Adrenal gland (tissue), 9 donors: ENCODE measurements at regions not wholly inside any gene's neighbourhood (a gene's known extent, or its start where the extent isn't known, plus 50 kb on each side); places are given as distances from the start of the nearest gene placed in this dataset.

Experiments
- DNase-seq, 7 donors: peaks; one replicate each; pipeline ENCODE4 v3.0.0-alpha.2; 2019 to 2020
- H3K27ac ChIP-seq, 5 donors: fragments of 200-600 bp; sonication (generic) in 4 of 5; 1 replicate in 3 of 5; 2 replicates in 2 of 5; pipeline versions ENCODE4 v1.5.1 to v1.8.0; 2016 to 2020; ENCODE audit warnings: mild to moderate bottlenecking in 1 of 5
- H3K27me3 ChIP-seq: fragments of 200-600 bp; 2 replicates; pipeline ENCODE4 v1.8.0; 2021
- H3K36me3 ChIP-seq, 2 donors: fragments of 200-600 bp; replicated peaks in 1 of 2; 1 replicate in 1 of 2; 2 replicates in 1 of 2; pipeline versions ENCODE4 v1.5.1 to v1.8.0; 2018 to 2022
- H3K4me1 ChIP-seq, 2 donors: fragments of 200-600 bp; replicated peaks in 1 of 2; 1 replicate in 1 of 2; 2 replicates in 1 of 2; pipeline versions ENCODE4 v1.5.1 to v1.8.0; 2018 to 2021
- H3K4me3 ChIP-seq, 4 donors: fragments of 200-600 bp; sonication (generic) in 3 of 4; one replicate each; pipeline ENCODE4 v1.5.1; 2016 to 2018
- H3K9me3 ChIP-seq, 3 donors: fragments of 200-600 bp; sonication (generic) in 1 of 3; replicated peaks in 1 of 3; 1 replicate in 2 of 3; 2 replicates in 1 of 3; pipeline versions ENCODE4 v1.5.1 to v1.8.0; 2016 to 2021
- POLR2A ChIP-seq, 2 donors: fragments of 450-650 bp; IDR thresholded peaks; one replicate each; pipeline ENCODE4 v1.6.1; 2017; ENCODE audit warnings: antibody characterized with exemption in 2 of 2, mild to moderate bottlenecking in 2 of 2, moderate library complexity in 1 of 2
- WGBS, 4 donors: extraction: QIAGEN DNeasy Blood & Tissue Kit in 2 of 4; methylation state at CpG; one replicate each; pipeline versions ENCODE4 v1.1.5 to v1.1.7; 2013 to 2017; 5-methylcytosine and 5-hydroxymethylcytosine counted together
- intact Hi-C, 2 donors: fragments of 100-400 bp; cut with DNase I; formaldehyde crosslinking; loops; one replicate each; pipeline versions ENCODE4 v1.14.1 to v1.15.0; 2022 to 2023
- TF ChIP-seq, protein P1 (sequence below), 6 experiments: fragments of 450-650 bp in 4 of 6; fragments of 200-600 bp in 2 of 6; sonication (generic) in 1 of 6; IDR thresholded peaks; 1 replicate in 5 of 6; 2 replicates in 1 of 6; pipeline versions ENCODE4 v1.5.1 to v1.8.0; 2016 to 2021; ENCODE audit warnings: antibody characterized with exemption in 6 of 6, mild to moderate bottlenecking in 2 of 6, moderate library complexity in 1 of 6
- donor health status: healthy with polysubstance abuse.
- donor health status: Bipolar disorder and iron deficiency.
- donor health status: DM: yes; HTN: yes; CAD: no.
- donor health status: DM: no; HTN: no; CAD: no.
- donor health status: DM: no; HTN: no; CAD: no.

DNA sequence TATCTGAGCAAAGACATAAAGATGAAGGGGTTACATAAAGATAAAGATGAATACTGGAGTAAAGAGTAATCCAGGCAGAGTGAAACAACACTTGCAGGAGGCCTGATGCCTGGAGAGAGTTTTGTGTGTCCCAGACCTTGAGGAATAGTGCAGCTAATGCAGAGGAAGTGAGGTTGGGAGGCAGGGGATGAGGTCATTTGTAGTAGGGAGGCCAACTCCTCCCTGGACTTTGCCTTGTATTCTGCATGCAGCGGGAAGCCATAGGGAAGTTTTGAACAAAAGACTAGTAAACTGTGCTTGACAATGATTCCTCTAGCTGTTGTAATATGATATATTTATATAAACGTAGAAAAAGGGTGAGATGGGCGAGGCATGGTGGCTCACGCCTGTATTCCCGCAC is 356.6 kb downstream of the KCNJ2 start:
- WGBS, 4 donors, result 78 to 92% (median 84%) methylated on average over 5 of the region's 5 CpGs

DNA sequence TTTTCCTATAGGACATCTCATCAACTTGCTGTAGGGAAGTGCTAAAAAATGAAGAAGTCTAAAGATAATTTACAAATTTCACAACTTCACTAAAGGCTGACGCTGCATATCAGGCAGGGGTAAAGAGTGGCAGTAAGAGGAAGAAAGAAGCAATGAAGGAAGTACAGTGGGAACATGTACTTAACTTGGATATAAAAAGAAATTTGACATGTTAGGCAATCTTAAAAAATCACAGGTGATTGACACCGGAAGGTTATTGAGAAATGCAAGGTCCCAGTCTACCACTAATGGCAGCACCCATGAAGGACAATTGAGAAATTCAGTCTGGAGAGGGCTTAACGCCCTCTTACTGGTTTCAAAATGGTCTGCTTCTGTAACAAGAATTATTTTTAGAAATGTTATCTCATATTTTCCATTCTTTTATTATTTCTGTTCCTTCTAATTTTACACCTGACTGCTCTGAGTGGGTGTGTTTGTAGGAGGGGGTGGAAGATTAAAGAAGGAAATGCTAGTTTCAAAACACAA is 358.1 kb downstream of the KCNJ2 start:
- Histone ChIP-seq H3K4me1 (no peaks in the 10 kb centered on the region), H3K4me3 (no peak overlapping the region), H3K27me3 (no peaks in the 10 kb centered on the region), H3K9me3 (no peaks in the 10 kb centered on the region), H3K36me3 (no peaks in the 10 kb centered on the region), H3K27ac (no peak overlapping the region)
- peak in 1 of 7 donors; percentile 2 for DNase-seq
- 63 to 71% (median 68%) methylated on average over 3 of the region's 3 CpGs for WGBS, 4 donors
- intact Hi-C loops, result no loop called here
- TF ChIP-seq, protein P1, sequence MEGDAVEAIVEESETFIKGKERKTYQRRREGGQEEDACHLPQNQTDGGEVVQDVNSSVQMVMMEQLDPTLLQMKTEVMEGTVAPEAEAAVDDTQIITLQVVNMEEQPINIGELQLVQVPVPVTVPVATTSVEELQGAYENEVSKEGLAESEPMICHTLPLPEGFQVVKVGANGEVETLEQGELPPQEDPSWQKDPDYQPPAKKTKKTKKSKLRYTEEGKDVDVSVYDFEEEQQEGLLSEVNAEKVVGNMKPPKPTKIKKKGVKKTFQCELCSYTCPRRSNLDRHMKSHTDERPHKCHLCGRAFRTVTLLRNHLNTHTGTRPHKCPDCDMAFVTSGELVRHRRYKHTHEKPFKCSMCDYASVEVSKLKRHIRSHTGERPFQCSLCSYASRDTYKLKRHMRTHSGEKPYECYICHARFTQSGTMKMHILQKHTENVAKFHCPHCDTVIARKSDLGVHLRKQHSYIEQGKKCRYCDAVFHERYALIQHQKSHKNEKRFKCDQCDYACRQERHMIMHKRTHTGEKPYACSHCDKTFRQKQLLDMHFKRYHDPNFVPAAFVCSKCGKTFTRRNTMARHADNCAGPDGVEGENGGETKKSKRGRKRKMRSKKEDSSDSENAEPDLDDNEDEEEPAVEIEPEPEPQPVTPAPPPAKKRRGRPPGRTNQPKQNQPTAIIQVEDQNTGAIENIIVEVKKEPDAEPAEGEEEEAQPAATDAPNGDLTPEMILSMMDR (IDR thresholded peaks at IDR 0.05), result no peak

More for the DNA sequence above, 356.6 kb downstream of the KCNJ2 start:
- Histone ChIP-seq H3K4me3 (no peak overlapping the region), H3K4me1 (no peaks in the 10 kb centered on the region), H3K36me3 (no peaks in the 10 kb centered on the region), H3K27ac (no peak overlapping the region), H3K27me3 (no peaks in the 10 kb centered on the region), H3K9me3 (no peaks in the 10 kb centered on the region)
- TF ChIP-seq, protein P1 (IDR thresholded peaks at IDR 0.05), result no peak
- no peak for TF ChIP-seq POLR2A (IDR thresholded peaks at IDR 0.05)
- intact Hi-C loops, result no loop called here
- DNase-seq, result no peak

DNA sequence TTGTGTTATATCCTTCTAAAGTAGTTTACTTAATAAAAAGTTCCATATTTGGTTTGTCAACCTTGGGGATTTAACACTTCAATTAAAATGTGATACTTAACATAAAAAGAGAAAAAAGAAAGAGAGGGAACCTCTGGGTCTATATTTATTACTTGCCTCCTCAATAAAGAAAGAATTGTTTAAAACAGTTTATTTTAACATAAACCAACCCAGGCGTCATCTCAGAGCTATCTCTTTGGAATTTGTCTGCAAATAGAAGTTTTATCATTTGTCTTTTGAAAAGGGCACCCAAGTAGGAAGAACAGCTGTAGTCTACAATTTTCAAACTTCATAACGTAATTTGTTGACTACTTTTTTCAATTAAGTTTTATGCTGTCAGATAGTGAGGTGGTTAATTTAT is 364.1 kb downstream of the KCNJ2 start:
- TF ChIP-seq POLR2A (IDR thresholded peaks at IDR 0.05), result no peak
- TF ChIP-seq, protein P1 (IDR thresholded peaks at IDR 0.05), result no peak
- H3K27me3 ChIP-seq, result no peaks in the 10 kb centered on the region
- intact Hi-C loops, result no loop called here
- no peak for DNase-seq
- no peaks in the 10 kb centered on the region for H3K4me1 ChIP-seq
- H3K9me3 ChIP-seq, result no peaks in the 10 kb centered on the region
- no peaks in the 10 kb centered on the region for H3K36me3 ChIP-seq
- no peak overlapping the region for H3K27ac ChIP-seq
- no peak overlapping the region for H3K4me3 ChIP-seq
- 55 to 65% (median 62%) methylated on average over 2 of the region's 2 CpGs for WGBS, 4 donors

DNA sequence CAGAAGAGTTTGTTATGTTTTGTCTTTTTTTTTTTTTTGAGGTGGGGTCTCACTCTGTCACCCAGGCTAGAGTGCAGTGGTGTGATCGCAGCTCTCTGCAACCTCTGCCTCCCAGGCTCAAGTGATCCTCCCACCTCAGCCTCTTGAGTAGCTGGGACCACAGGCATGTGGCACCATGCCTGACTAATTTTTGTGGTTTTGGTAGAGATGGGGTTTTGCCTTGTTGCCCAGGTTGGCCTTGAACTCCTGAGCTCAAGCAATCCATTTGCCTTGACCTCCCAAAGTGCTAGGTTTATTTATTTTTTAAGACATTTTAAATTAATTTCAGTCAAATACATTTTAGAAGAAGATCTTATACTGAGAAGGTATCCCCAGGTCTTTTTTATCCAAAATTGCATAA is 366.7 kb downstream of the KCNJ2 start:
- no peaks in the 10 kb centered on the region for H3K36me3 ChIP-seq
- H3K4me3 ChIP-seq, result no peak overlapping the region
- no peak for DNase-seq
- intact Hi-C loops, result no loop called here
- no peak for TF ChIP-seq POLR2A (IDR thresholded peaks at IDR 0.05)
- TF ChIP-seq, protein P1 (IDR thresholded peaks at IDR 0.05), result no peak
- no peak overlapping the region for H3K27ac ChIP-seq
- WGBS, 4 donors, result 88 to 100% (median 89%) methylated on average over 1 of the region's 1 CpG
- H3K27me3 ChIP-seq, result no peaks in the 10 kb centered on the region
- H3K4me1 ChIP-seq, result no peaks in the 10 kb centered on the region
- H3K9me3 ChIP-seq, result no peaks in the 10 kb centered on the region
